ENCODE measurements at regions not wholly inside any gene's neighbourhood (a gene's known extent, or its start where the extent isn't known, plus 50 kb on each side); places are given as distances from the start of the nearest gene placed in this dataset.
A peak's percentile ranks its signal among the peaks of the same experiment; 100 is the strongest.

DNA sequence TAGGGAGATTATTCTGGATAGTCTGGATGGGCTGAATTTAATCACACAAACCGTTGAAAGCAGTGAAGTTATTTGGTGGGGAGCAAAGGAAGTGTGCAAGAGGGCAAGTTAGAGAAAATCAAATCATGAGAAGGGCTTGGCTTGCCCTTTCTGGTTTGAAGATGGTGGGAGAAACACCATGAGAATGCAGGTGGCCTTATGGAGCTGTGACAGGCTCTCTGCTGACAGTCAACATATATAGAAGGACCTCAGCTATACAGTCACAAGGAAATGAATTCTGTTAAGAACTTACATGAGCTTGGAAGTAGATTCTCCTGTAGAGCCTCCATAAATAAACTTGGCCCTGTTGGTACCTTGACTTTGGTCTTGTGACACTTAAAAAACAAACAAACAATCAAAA lies 72.3 kb downstream of the GMNC start:
- Histone ChIP-seq H3K27ac (ENCODE audit: low read depth, low read length) (no peak overlapping the region), H3K36me3 (ENCODE audit: insufficient read depth, low read length) (no peaks in the 10 kb centered on the region), H3K27me3 (ENCODE audit: insufficient read depth, low read length) (no peaks in the 10 kb centered on the region), H2AFZ (ENCODE audit: low read length, unreplicated experiment) (no peak overlapping the region), H3K4me3 (ENCODE audit: low read depth, low read length) (no peak overlapping the region), H3K79me2 (ENCODE audit: control insufficient read depth, insufficient read depth, low read length, unreplicated experiment) (no peaks in the 10 kb centered on the region), H3K4me1 (ENCODE audit: control insufficient read depth, insufficient read depth, low read length, unreplicated experiment) (no peaks in the 10 kb centered on the region)

DNA sequence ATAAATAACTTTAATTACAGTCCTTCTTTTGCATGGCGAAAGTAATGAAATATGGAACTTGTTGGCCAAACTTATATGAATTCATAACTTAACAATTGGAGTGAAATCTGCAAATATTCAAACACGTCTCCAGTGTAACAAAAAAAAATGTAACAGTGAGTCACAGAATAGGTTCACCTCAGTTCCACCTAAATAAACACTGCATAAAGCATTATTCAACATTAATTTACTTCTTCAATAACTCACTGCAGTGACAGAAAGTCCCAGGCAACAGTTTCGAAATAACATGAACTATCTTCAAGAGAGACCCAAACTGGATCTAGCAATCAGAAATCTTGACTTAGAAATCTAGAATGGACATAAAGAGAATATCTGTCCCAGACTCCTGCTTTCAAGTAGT lies 75.6 kb downstream of the GMNC start:
- Histone ChIP-seq H3K79me2 (ENCODE audit: control insufficient read depth, insufficient read depth, low read length, unreplicated experiment) (no peaks in the 10 kb centered on the region), H3K4me1 (ENCODE audit: control insufficient read depth, insufficient read depth, low read length, unreplicated experiment) (no peaks in the 10 kb centered on the region), H3K4me3 (ENCODE audit: low read depth, low read length) (no peak overlapping the region), H3K27me3 (ENCODE audit: insufficient read depth, low read length) (no peaks in the 10 kb centered on the region), H2AFZ (ENCODE audit: low read length, unreplicated experiment) (no peak overlapping the region), H3K36me3 (ENCODE audit: insufficient read depth, low read length) (no peaks in the 10 kb centered on the region), H3K27ac (ENCODE audit: low read depth, low read length) (no peak overlapping the region)

DNA sequence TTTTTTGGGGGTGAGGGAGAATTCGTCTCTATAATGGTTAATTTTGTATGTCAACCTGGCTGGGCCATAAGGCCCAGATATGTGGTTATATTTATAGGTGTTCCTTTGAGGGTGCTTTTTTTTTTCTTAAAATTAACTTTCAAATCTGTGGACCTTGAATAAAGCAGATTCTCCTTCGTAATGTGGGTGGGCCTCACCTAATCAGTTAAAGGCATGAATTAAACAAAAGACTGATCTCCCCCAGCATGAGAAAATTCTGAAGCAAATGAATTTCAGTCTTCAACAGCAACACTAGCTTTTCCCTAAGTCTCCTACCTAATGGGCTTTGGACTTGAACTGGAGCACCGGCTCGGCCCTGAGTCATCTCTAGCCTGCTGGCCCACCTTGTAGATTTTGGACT lies 77.4 kb downstream of the GMNC start:
- H3K4me3 ChIP-seq (ENCODE audit: low read depth, low read length), result no peak overlapping the region
- no peak overlapping the region for H2AFZ ChIP-seq (ENCODE audit: low read length, unreplicated experiment)
- H3K36me3 ChIP-seq (ENCODE audit: insufficient read depth, low read length), result no peaks in the 10 kb centered on the region
- no peaks in the 10 kb centered on the region for H3K79me2 ChIP-seq (ENCODE audit: control insufficient read depth, insufficient read depth, low read length, unreplicated experiment)
- H3K27ac ChIP-seq (ENCODE audit: low read depth, low read length), result no peak overlapping the region
- H3K4me1 ChIP-seq (ENCODE audit: control insufficient read depth, insufficient read depth, low read length, unreplicated experiment), result no peaks in the 10 kb centered on the region
- H3K27me3 ChIP-seq (ENCODE audit: insufficient read depth, low read length), result no peaks in the 10 kb centered on the region

DNA sequence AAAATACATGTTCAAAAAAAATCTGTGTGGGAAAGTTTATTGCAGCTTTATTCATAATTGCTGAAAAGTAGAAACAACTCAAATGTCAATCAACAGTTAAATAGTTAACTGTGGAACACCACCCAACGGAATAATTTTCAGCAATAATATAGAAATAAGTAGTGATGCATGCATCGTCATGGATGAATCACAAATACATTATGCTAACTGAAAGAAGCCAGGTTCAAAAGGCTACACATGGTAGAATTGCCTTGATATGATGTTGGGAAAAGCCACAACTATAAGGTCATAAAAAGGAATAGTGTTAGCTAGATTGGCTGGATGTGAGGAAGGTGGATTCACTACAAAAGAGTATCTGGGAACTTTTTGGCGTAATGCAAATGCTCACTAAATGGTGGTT lies 82.0 kb downstream of the GMNC start:
- Histone ChIP-seq H3K4me3 (ENCODE audit: low read depth, low read length) (no peak overlapping the region), H3K27me3 (ENCODE audit: insufficient read depth, low read length) (no peaks in the 10 kb centered on the region), H2AFZ (ENCODE audit: low read length, unreplicated experiment) (peak overlapping the region; percentile 18), H3K27ac (ENCODE audit: low read depth, low read length) (no peak overlapping the region), H3K4me1 (ENCODE audit: control insufficient read depth, insufficient read depth, low read length, unreplicated experiment) (no peaks in the 10 kb centered on the region), H3K36me3 (ENCODE audit: insufficient read depth, low read length) (no peaks in the 10 kb centered on the region), H3K79me2 (ENCODE audit: control insufficient read depth, insufficient read depth, low read length, unreplicated experiment) (no peaks in the 10 kb centered on the region)

DNA sequence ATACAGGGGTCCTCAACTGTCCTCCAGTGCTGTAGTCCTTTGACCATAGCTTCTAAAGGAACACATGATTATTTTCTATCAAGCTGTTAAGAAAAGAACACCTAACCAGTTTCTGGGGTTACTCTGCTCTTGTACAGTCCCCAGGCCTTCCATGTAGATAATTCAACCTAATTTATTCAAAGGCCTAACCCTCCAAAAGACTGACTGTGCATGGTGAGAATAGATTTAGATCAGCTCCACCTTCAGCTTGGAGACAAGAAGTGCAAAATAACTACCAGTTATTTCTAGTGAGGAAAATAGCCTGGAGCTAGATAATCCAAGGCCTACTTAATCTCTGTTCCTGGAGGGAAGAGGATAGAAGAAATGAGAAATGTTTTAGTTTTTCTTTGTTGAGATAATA lies 87.9 kb downstream of the GMNC start:
- H3K79me2 ChIP-seq (ENCODE audit: control insufficient read depth, insufficient read depth, low read length, unreplicated experiment), result no peaks in the 10 kb centered on the region
- H3K4me3 ChIP-seq (ENCODE audit: low read depth, low read length), result no peak overlapping the region
- H3K27ac ChIP-seq (ENCODE audit: low read depth, low read length), result no peak overlapping the region
- H3K27me3 ChIP-seq (ENCODE audit: insufficient read depth, low read length), result no peaks in the 10 kb centered on the region
- no peaks in the 10 kb centered on the region for H3K36me3 ChIP-seq (ENCODE audit: insufficient read depth, low read length)
- no peaks in the 10 kb centered on the region for H3K4me1 ChIP-seq (ENCODE audit: control insufficient read depth, insufficient read depth, low read length, unreplicated experiment)
- H2AFZ ChIP-seq (ENCODE audit: low read length, unreplicated experiment), result no peak overlapping the region

DNA sequence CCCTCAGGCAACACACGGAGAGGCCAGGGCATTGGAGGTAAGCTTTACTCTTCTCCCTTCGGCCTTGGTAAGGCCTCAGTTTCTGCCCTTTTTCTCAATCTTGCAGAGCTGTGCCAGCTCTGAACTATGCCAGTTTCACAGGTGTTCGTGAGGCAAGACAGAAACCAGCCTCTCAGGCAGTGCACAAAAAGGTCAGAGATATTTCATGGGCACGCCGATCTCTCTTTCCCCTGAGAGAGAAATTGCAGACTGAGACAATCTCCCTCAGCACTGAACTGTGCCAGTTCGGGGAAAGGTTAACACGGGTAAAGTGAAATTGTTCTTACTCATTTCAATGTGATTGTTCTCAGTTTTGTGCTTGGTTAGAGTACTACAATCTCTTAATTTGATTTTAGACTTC lies 88.5 kb downstream of the GMNC start:
- Histone ChIP-seq H3K4me3 (ENCODE audit: low read depth, low read length) (no peak overlapping the region), H3K36me3 (ENCODE audit: insufficient read depth, low read length) (no peaks in the 10 kb centered on the region), H3K27me3 (ENCODE audit: insufficient read depth, low read length) (no peaks in the 10 kb centered on the region), H3K79me2 (ENCODE audit: control insufficient read depth, insufficient read depth, low read length, unreplicated experiment) (no peaks in the 10 kb centered on the region), H3K4me1 (ENCODE audit: control insufficient read depth, insufficient read depth, low read length, unreplicated experiment) (no peaks in the 10 kb centered on the region), H3K27ac (ENCODE audit: low read depth, low read length) (no peak overlapping the region), H2AFZ (ENCODE audit: low read length, unreplicated experiment) (no peak overlapping the region)

DNA sequence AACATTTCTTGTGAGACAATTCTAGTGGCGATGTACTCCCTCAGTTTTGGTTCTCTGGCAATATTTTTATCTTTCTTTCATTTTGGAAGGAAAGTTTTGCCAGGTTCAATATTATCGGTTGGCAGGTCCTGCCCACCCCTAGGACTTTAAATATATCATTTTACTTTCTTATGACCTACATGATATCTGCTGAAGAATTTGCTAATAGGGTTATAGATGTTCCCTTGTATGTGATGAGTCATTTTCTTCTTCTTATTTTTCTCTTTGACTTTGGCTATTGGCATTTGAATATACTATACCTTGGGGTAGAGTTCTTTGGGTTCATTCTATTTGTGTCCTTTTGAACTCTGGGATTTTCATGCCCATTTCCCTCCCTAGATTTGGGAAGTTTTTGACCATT lies 89.7 kb downstream of the GMNC start:
- H3K27ac ChIP-seq (ENCODE audit: low read depth, low read length), result no peak overlapping the region
- H2AFZ ChIP-seq (ENCODE audit: low read length, unreplicated experiment), result no peak overlapping the region
- no peak overlapping the region for H3K4me3 ChIP-seq (ENCODE audit: low read depth, low read length)
- no peaks in the 10 kb centered on the region for H3K36me3 ChIP-seq (ENCODE audit: insufficient read depth, low read length)
- H3K79me2 ChIP-seq (ENCODE audit: control insufficient read depth, insufficient read depth, low read length, unreplicated experiment), result no peaks in the 10 kb centered on the region
- no peaks in the 10 kb centered on the region for H3K4me1 ChIP-seq (ENCODE audit: control insufficient read depth, insufficient read depth, low read length, unreplicated experiment)
- H3K27me3 ChIP-seq (ENCODE audit: insufficient read depth, low read length), result no peaks in the 10 kb centered on the region

DNA sequence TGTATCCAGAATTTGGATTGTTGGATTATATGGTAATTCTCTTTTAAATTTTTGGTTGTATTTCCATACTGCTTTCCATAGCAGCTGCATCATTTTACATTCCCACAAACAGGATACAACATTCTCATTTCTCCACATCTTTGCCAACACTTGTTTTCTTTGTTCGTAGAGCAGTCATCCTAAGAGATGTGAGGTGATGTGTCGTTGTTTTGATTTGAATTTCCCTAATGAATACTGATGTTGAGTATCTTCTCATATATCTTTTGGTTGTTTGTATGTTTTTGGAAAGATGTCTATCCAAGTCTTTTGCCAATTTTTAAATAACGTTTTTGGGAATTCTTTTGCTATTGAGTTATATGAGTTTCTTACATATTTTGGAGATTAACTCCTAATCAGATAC lies 93.6 kb downstream of the GMNC start:
- H3K79me2 ChIP-seq (ENCODE audit: control insufficient read depth, insufficient read depth, low read length, unreplicated experiment), result no peaks in the 10 kb centered on the region
- H3K4me3 ChIP-seq (ENCODE audit: low read depth, low read length), result no peak overlapping the region
- no peaks in the 10 kb centered on the region for H3K27me3 ChIP-seq (ENCODE audit: insufficient read depth, low read length)
- no peaks in the 10 kb centered on the region for H3K4me1 ChIP-seq (ENCODE audit: control insufficient read depth, insufficient read depth, low read length, unreplicated experiment)
- no peak overlapping the region for H2AFZ ChIP-seq (ENCODE audit: low read length, unreplicated experiment)
- H3K36me3 ChIP-seq (ENCODE audit: insufficient read depth, low read length), result no peaks in the 10 kb centered on the region
- H3K27ac ChIP-seq (ENCODE audit: low read depth, low read length), result no peak overlapping the region

DNA sequence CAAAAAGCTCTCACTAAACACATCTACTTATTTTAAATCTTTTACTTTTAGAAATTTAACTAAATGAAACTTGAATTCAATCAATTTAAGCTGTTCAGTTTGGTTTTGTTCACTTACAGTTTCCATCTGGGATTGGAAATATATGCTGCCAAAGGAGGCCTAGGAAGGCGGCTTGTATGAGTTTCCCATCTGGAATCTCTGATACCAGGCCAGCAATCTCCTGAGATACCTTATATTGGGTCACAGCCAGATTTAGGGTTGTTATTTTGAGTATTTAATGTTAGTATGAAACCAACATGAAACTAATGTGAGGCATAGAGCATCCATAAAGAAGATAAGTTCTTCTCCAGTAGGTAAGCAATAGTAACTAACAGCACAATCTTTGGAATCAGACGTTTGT lies 94.6 kb downstream of the GMNC start:
- no peak overlapping the region for H2AFZ ChIP-seq (ENCODE audit: low read length, unreplicated experiment)
- H3K27ac ChIP-seq (ENCODE audit: low read depth, low read length), result no peak overlapping the region
- H3K4me1 ChIP-seq (ENCODE audit: control insufficient read depth, insufficient read depth, low read length, unreplicated experiment), result no peaks in the 10 kb centered on the region
- H3K4me3 ChIP-seq (ENCODE audit: low read depth, low read length), result no peak overlapping the region
- no peaks in the 10 kb centered on the region for H3K36me3 ChIP-seq (ENCODE audit: insufficient read depth, low read length)
- no peaks in the 10 kb centered on the region for H3K27me3 ChIP-seq (ENCODE audit: insufficient read depth, low read length)
- H3K79me2 ChIP-seq (ENCODE audit: control insufficient read depth, insufficient read depth, low read length, unreplicated experiment), result no peaks in the 10 kb centered on the region

DNA sequence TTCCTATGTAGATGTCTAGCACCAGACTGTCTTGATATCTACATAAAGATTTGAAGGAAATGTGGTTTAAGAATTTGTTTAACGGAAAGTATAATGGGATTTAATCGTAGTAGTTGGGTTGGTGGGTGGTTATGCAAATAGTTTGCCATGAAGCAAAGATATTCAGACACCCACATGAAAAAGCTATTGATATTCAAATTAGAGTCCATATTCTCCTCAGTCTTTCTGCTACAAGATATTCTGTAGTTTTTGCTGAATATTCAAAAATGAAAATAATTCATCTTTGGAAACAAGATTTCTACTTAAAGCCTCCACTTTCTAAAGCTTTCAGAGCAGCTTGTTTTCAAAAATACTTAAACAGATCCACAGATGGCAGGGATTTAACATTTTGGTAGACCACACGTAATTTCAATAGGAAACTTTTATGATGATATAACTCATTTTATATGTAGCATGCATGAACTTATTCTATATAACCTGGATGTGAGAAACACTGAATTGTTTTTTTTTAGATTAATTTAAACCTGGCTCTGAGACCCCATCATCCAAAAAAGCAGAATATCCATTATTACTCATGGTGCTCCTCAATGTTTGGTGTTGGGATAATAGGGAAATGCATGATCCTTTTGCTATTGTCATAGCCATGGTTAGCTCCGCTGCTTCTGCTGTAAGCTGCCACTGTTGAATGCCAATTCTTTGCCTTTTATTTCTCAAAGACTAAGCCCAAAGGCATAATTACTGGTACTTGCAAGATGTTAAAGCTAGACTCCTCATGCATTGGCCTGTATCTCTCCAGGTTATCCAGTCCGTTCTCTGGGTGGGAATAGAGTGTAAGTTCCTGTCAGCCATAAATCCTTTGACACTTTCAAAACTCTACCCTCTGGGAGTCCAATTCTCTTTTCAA lies 98.0 kb downstream of the GMNC start:
- no peaks in the 10 kb centered on the region for H3K36me3 ChIP-seq (ENCODE audit: insufficient read depth, low read length)
- H3K4me1 ChIP-seq (ENCODE audit: control insufficient read depth, insufficient read depth, low read length, unreplicated experiment), result no peaks in the 10 kb centered on the region
- H2AFZ ChIP-seq (ENCODE audit: low read length, unreplicated experiment), result no peak overlapping the region
- no peak overlapping the region for H3K4me3 ChIP-seq (ENCODE audit: low read depth, low read length)
- H3K27me3 ChIP-seq (ENCODE audit: insufficient read depth, low read length), result no peaks in the 10 kb centered on the region
- H3K27ac ChIP-seq (ENCODE audit: low read depth, low read length), result no peak overlapping the region
- H3K79me2 ChIP-seq (ENCODE audit: control insufficient read depth, insufficient read depth, low read length, unreplicated experiment), result no peaks in the 10 kb centered on the region

DNA sequence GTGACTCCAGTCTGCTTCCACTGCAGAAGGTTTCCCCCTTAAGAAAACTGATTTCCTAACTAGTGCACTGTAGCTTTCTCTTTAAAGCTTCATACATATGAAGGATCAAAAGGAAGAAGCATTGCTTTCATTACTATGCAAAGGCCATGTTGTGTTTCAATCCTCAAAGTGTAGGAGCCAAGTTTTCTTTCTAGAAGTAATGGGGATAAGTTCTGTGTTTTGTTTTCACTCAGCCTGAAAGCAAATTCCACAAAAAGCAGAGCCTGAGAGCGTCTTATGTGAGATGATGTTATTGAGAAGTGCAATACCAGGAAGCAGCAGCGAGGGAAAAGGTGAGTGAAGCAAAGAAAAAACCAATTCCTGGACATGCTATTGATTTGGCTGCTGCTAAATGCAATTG lies 99.7 kb downstream of the GMNC start:
- no peak overlapping the region for H2AFZ ChIP-seq (ENCODE audit: low read length, unreplicated experiment)

More for the DNA sequence above, 99.7 kb downstream of the GMNC start:
- Histone ChIP-seq H3K4me1 (ENCODE audit: control insufficient read depth, insufficient read depth, low read length, unreplicated experiment) (no peaks in the 10 kb centered on the region), H3K27ac (ENCODE audit: low read depth, low read length) (no peak overlapping the region), H3K79me2 (ENCODE audit: control insufficient read depth, insufficient read depth, low read length, unreplicated experiment) (no peaks in the 10 kb centered on the region), H3K4me3 (ENCODE audit: low read depth, low read length) (no peak overlapping the region), H3K27me3 (ENCODE audit: insufficient read depth, low read length) (no peaks in the 10 kb centered on the region), H3K36me3 (ENCODE audit: insufficient read depth, low read length) (no peaks in the 10 kb centered on the region)
